Left hindlimb (tissue), 1 donor: ENCODE measurements at regions not wholly inside any gene's neighbourhood (a gene's known extent, or its start where the extent isn't known, plus 50 kb on each side); places are given as distances from the start of the nearest gene placed in this dataset.
A peak's percentile ranks its signal among the peaks of the same experiment; 100 is the strongest.

Experiments used
- DNase-seq: peaks from one replicate; pipeline ENCODE4 v3.0.0-alpha.2; 2018

DNA sequence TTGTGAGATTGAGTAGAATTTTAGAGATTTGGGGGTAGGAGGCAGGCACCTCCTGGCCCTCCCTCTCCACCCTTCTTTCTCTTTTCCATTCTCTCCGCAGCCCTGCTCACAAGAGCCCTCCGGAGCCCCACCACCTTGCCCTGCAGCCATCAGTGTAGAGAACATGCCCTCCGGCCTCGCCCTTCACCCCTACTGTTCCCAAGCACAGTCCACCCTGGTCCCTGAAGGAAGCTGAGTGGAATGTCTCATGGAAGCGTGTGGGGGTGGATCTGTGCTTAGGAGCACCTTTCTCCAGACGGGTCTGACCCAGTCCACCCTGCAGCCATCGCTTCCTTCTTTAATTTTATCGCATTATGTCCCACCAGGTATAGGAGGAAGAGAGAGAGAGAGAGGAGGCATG, 267.1 kb downstream of the NSG2 start:
- no peak for DNase-seq

DNA sequence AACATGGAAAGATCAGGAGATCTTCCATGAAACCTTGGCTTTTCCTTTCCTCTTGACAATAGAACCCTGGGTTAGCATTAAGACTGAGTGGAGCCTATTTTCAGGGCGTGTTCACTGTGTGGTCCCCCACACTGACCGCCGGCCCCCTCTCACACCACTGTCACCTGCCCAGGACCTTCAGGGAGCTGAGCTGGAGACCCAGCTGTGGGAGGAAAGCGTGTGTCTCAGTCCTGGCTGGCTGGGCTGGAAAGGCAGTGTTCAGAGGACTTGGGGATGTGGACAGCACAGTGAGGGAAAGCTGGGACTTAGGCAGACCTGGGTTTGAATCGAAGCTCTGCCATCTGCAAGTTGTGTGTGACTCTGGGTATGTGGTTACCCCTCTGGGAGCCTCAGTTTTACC, 268.1 kb downstream of the NSG2 start:
- no peak for DNase-seq

GRCh38 chr5:174314261-174314660, 268.8 kb downstream of the NSG2 start:
- no peak for DNase-seq

GRCh38 chr5:174315471-174315870, 270.0 kb downstream of the NSG2 start:
- DNase-seq, result no peak

DNA sequence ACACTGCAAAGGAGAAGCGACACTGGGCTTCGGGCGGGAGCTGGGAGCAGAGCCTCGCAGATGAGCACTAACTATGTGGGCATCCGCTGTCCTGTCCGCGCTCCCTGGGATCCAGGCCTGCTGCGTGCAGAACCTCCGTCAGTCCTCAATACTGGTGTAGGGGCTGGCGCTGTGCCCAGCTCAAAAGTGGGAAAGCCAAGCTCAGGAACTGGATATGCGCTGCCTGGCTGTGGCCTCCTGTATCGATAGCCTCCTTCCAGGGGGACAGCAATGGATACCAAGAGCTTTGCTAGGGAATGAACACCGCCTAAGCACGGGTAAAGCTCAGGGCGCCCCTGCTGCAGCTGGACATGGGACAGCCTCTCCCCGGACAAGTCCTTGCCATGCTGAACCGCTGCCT, 270.4 kb downstream of the NSG2 start:
- DNase-seq, result no peak

DNA sequence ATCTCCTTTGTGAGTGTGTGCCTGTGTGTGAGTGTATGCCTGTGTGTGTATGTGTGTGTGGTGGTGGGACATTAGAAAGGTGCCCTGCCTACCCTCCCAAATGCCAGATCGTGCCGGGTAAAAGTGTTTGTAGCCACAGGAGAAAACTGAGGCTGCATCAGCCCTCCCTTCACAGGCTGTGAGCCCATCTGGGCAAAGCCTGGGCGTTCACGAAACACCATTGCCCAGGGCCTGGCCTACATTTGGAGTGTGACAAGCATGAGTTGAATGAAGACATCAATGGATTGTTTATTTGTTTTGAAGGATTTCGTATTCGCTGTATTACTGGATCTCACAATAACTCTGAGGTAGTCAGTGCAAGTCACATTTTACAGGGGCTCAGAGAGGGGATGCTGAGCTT, 270.8 kb downstream of the NSG2 start:
- no peak for DNase-seq

DNA sequence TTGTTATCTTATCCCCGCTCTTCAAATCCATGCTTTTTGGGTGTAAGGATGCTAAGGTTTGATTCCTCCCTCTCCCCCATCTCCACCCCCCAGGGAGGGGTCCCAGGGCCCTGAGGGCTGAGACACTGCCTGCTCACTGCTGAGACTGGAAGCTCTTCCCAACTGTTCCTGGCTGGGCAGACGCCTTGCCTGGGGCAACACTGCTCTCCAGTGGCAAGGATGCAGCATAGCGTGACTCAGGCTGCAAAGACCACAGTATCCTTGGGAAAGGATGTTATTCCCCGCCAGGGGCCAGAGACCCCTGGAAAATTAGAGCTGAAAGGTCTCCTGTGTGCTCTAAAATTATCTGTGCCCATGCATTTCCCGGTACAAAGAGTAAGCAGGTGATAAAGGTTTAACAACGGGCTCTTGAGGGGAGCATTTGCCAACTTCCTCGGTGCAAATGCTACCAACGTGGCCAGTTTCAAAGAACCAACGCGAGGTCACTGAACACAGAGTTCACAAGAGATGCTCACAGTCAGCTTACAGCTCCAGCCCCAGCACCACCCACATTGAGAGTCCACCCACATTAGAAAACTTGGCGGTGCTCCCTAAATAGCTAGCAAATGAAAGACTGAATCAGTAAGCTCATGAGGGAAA, 271.9 kb downstream of the NSG2 start:
- DNase-seq, result peak; percentile 54

GRCh38 chr5:174318578-174318977, 273.1 kb downstream of the NSG2 start:
- DNase-seq, result no peak

GRCh38 chr5:174319551-174319950, 274.0 kb downstream of the NSG2 start:
- DNase-seq, result no peak

DNA sequence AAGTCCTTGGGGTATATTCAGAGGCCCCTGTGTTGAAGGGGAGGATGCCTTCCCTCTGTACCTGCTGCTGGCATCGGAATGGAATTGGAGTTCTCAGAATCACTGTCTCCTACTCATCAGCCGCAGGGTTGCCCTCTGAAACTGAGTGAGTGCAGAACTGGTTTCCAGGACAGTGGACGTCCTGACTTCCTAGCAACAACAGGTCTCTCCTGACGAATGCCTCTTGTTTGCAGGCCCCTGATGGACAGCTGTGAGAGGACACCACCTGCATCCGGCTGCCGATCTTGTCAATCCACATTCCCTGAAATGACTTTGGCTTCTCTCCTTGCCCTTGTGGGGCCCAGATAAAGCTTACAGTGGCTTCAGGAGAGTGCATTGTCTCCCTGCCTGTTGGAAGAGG, 274.5 kb downstream of the NSG2 start:
- DNase-seq, result peak; percentile 16

DNA sequence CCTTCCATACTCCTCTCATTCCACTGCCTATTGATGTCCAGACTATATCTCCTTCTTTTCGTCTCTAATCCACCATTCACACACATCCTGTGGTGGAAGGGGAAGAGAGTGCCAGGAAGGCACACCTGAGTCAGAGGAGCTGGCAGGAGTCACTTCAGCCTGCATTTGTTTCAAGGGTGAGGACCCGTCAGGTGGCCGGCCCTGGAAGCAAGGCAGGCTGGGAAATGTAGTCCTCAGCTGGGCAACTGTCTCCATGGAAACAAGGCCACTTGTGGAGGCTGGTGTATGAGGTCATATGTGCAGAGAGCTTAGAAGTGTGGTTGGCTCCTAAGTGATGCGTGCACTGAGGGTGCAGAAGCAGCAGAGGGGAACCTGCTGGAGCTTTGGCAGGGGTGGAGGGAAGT, 278.4 kb downstream of the NSG2 start:
- DNase-seq, result peak; percentile 16

DNA sequence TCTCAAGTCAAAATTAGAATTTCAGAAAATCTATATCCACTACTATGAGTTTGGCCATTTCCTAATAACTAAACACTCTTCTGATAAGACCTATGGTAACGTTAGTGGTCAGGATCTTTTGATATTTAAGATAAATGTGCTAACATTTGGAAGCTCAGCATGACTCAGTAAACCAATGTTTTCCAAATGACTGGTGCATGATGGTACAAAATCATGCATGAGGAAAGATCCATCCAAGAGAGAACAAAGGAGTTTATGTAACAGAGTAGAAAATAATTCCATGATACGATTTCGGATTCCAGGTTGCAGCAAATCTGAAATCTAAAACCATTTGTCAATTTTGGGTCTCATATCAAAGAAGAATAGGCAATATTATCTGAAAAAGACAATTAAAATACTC, 279.2 kb downstream of the NSG2 start:
- DNase-seq, result no peak

DNA sequence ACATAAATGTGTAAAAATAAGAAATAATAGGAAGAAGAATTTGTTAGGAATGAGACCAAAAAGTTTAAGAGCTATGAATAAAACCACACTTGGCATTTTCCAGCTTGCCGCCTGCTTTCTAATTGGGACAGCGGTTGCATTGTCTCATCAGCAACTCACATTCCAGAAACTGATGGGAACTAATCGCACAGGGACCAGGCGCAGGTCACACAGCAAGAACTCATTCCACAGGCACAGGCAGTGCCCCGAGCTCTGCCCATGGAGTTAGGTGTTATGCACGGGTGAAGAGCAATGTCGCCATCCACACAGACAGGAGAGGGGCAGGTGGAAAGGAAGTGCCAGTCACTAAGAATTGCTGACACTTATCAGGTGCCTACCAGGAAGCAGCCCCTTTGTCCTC, 279.9 kb downstream of the NSG2 start:
- DNase-seq, result peak; percentile 1

GRCh38 chr5:174325961-174326360, 280.5 kb downstream of the NSG2 start:
- DNase-seq, result peak; percentile 13

- peak; percentile 3 for DNase-seq
These were observed 280.9 kb downstream of the NSG2 start for GRCh38 chr5:174326372-174326771.

DNA sequence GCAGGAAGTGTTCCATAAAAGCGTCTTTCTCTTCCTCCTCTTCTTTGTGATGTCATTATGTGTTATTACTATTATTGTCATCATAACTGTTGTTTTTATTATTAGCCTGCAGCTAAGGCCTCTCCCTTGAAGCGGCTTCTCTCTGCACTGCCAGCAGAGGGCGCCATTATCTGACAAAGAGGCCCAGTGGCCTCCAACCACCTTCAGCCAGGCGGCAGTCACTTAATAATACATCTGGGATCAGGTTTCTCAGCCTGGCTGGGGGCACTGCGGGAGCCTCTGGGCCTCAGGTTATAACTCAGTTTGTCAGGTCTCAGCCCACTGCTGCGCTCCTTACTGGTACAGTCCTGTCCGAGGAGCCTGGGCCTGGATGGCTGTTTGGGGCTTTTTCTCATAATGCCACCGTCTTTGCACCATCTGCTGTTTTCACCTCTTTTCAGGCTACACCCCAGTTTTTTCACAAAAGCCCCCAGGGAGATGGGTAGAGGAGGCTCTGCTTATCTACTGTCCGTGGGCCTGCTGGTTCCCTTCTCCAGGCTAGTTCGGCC, 281.9 kb downstream of the NSG2 start:
- DNase-seq, result peak; percentile 39

- peak; percentile 4 for DNase-seq
These were observed 282.4 kb downstream of the NSG2 start for GRCh38 chr5:174327896-174328295.

- DNase-seq, result peak; percentile 11
These were observed 283.3 kb downstream of the NSG2 start for GRCh38 chr5:174328631-174329299.

- peak; percentile 13 for DNase-seq
These were observed 284.2 kb downstream of the NSG2 start for GRCh38 chr5:174329738-174330137.

DNA sequence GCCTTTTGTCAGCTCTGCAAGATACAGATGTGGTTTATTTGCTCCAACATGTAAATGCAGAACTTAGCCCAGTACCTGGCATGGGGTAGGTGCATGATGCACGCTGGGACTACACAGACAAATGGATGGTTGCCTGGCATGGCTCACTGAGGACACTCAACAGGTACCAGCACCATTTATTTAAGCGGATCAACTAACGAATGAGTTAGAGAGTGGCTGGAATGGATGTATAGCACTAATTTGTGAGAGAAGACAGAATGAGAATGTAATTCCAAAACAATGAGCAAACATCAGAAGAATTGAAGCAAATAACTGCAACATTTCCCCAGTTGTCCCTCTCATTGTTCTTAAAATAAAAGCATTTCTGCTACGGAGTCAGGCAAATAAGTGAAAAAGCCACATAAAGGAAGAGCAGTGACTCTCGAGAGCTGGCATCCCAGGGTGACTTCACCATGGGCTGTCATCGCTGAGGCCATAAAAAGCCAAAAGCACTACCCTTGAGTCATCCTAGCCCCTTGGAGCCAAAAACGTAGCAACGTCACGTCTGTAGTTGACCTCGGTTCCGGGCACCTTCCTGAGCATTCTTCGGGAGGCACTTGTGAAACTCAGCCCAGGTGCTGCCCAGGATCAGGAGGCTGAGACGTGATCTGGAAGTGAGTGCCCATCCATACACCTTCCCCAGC, 290.3 kb downstream of the NSG2 start:
- DNase-seq, result no peak

DNA sequence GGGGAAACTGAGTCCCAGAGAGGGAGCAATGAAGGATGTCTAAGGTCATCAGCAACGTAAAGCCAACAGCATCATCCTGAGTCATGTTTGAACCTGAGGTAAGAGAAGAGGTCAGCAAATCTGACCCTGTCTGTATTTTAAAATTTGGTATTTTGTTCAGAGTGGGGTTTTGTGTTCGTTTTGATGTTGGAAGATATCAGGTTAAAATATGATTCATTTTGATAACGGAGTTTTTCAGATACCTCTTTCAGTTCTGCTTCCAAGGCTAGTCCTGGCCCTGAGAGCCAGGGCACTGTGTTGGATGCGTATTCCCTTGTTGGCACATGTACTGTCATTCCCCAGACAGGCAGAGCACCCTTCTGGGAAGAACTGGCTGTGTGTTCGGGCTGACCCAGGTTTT, 291.0 kb downstream of the NSG2 start:
- no peak for DNase-seq

DNA sequence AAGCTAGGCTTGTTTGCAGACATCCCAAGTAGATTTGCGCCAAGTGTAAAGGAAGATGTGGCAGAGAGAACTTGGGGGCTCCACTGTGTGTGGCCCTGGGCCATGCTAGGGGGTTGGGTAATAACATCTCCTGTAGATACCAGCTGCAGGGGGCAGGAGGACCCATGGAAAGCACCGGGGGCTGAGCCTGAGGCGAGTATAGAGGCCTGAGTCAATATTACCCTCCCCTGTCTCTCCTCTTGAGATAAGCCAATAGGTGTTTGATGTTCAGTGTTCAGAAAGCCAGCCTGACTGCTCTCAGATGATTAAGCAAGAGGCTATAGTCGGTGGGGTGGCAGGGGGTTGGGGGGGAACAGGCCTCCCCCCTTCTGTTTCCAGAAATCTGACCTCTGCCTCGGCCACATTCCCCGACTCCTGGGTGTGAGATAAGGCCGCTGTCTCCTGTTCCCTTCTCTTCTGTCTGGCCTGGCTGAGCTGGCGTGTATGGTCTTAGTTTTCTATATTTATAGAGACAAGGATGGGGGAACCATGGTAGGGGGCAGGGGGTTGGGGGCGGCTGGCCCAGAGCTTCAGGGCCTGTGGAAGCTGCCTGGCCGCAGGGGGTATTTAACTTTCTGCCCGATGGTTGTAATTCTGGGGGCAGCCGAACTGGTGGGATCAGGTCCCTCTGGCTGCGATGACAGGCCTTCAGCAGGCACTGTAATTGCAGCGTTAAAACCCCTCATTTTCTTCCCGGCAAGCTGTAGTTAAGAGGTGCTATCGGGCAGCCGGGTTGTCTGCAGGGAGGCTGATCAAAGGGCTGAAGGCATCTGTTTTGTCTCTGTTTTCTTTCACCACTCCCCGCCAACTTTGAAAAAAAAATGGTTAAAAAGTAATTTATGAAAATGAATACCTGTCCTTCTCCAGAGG, 292.0 kb downstream of the NSG2 start:
- peak; percentile 71 for DNase-seq
